GM12878 (cell line): ENCODE measurements at regions not wholly inside any gene's neighbourhood (a gene's known extent, or its start where the extent isn't known, plus 50 kb on each side); places are given as distances from the start of the nearest gene placed in this dataset.

Experiments
- ATAC-seq: fragments of 200-7000 bp; cut with Tn5 transposase; 3 replicates; pipeline ENCODE4 v1.9.1; 2020; ENCODE audit warnings: mild to moderate bottlenecking, moderate library complexity
- BruUV-seq: library from RNA; stranded (reverse); fragments of 400-500 nt; replicated peaks from 2 replicates; lab custom pipeline; 2021; lab: Mats Ljungman, UMichigan
- CTCF ChIA-PET: fragments of 300-600 bp; sonication (Branson Sonifier 250); formaldehyde crosslinking; extraction: SDS; loops from one replicate; lab custom pipeline; 2021; ENCODE audit warnings: inconsistent platforms; lab: Yijun Ruan, JAX
- POLR2A ChIA-PET: fragments of 350-600 bp; formaldehyde crosslinking; extraction: SDS; loops from one replicate; lab custom pipeline; 2021; ENCODE audit warnings: inconsistent platforms; lab: Charles Lee
- RAD21 ChIA-PET: fragments of 300-600 bp; sonication (Branson Sonifier 250); formaldehyde crosslinking; loops from one replicate; lab custom pipeline; 2023; ENCODE audit warnings: antibody characterized with exemption; ENCODE audit not compliant: unreplicated experiment; lab: Charles Lee
- SMC1A ChIA-PET: fragments of 300-600 bp; sonication (Branson Sonifier 250); formaldehyde crosslinking; loops from one replicate; lab custom pipeline; 2023; ENCODE audit not compliant: unreplicated experiment, uncharacterized antibody; lab: Charles Lee
- DNase-seq: peaks from one replicate; pipeline ENCODE4 v3.0.0-alpha.2; 2011; ENCODE audit warnings: low read depth, low spot score
- FAIRE-seq: peaks from 3 replicates; lab custom pipeline; 2011; peaks lifted over from hg19 to GRCh38; lab: Jason Lieb, UNC
- H2AFZ ChIP-seq: 2 replicates; pipeline ENCODE4 v1.6.0; 2011; ENCODE audit warnings: low read depth, low read length, control low read depth; ENCODE audit not compliant: control insufficient read depth
- H3K27ac ChIP-seq: 2 replicates; pipeline ENCODE4 v1.5.1; 2011; ENCODE audit warnings: control low read depth; ENCODE audit not compliant: control insufficient read depth, insufficient read depth
- H3K27me3 ChIP-seq, 2 experiments: replicated peaks in 1 of 2; 2 replicates each; pipeline versions ENCODE4 v1.6.0 to v1.6.1; 2011; ENCODE audit warnings: low read length in 1 of 2; ENCODE audit not compliant: control insufficient read depth in 2 of 2, insufficient read depth in 2 of 2
- H3K36me3 ChIP-seq, 2 experiments: 2 replicates each; pipeline ENCODE4 v1.5.1; 2011; ENCODE audit warnings: low read length in 1 of 2; ENCODE audit not compliant: control insufficient read depth in 2 of 2, insufficient read depth in 2 of 2
- H3K4me1 ChIP-seq: 2 replicates; pipeline ENCODE4 v1.6.1; 2011; ENCODE audit warnings: mild to moderate bottlenecking, low read length, moderate library complexity, mixed read lengths; ENCODE audit not compliant: control insufficient read depth, insufficient read depth
- H3K4me2 ChIP-seq: 2 replicates; pipeline ENCODE4 v1.6.0; 2011; ENCODE audit warnings: control low read depth; ENCODE audit not compliant: control insufficient read depth, insufficient read depth
- H3K4me3 ChIP-seq: fragments of 200-600 bp; sonication (generic); 2 replicates; pipeline ENCODE4 v1.5.1; 2016
- H3K79me2 ChIP-seq: 2 replicates; pipeline ENCODE4 v1.6.0; 2011; ENCODE audit warnings: low read length; ENCODE audit not compliant: control insufficient read depth, insufficient read depth
- H3K9ac ChIP-seq: 2 replicates; pipeline ENCODE4 v1.8.0; 2011; ENCODE audit warnings: low read length, control low read depth, mixed read lengths; ENCODE audit not compliant: control insufficient read depth, insufficient read depth
- H3K9me3 ChIP-seq: replicated peaks from 3 replicates; pipeline ENCODE4 v1.5.1; 2011; ENCODE audit warnings: mild to moderate bottlenecking, low read length; ENCODE audit not compliant: control insufficient read depth, insufficient read depth
- H4K20me1 ChIP-seq: 2 replicates; pipeline ENCODE4 v1.6.0; 2011; ENCODE audit not compliant: control insufficient read depth, insufficient read depth
- BCL11A ChIP-seq: IDR thresholded peaks from 2 replicates; pipeline ENCODE4 v1.6.1; 2011; ENCODE audit warnings: low read depth, low read length
- BMI1 ChIP-seq: fragments of 450-650 bp; IDR thresholded peaks from 2 replicates; pipeline ENCODE4 v1.6.1; 2016; ENCODE audit warnings: mild to moderate bottlenecking, moderate library complexity, borderline replicate concordance
- BRCA1 ChIP-seq: IDR thresholded peaks from 2 replicates; pipeline ENCODE4 v1.6.1; 2011; ENCODE audit warnings: low read depth, low read length, improper control_type of control experiment
- EED ChIP-seq: sonication (generic); IDR thresholded peaks from 2 replicates; pipeline ENCODE4 v1.6.1; 2016; ENCODE audit warnings: antibody characterized with exemption, low read depth
- GABPA ChIP-seq: IDR thresholded peaks from 2 replicates; pipeline ENCODE4 v1.6.1; 2014; ENCODE audit warnings: antibody characterized with exemption, low read depth, mild to moderate bottlenecking, inconsistent platforms
- GATAD2B ChIP-seq: fragments of 450-650 bp; conservative IDR thresholded peaks from 2 replicates; pipeline ENCODE4 v1.6.1; 2017; ENCODE audit warnings: low read depth, mild to moderate bottlenecking, moderate library complexity
- IKZF2 ChIP-seq, 2 experiments: fragments of 450-650 bp; IDR thresholded peaks; 2 replicates each; pipeline ENCODE4 v1.6.1; 2017; ENCODE audit warnings: mild to moderate bottlenecking in 2 of 2, moderate library complexity in 2 of 2
- MTA2 ChIP-seq: fragments of 450-650 bp; IDR thresholded peaks from 2 replicates; pipeline ENCODE4 v1.6.1; 2016; ENCODE audit warnings: low read depth, mild to moderate bottlenecking, moderate library complexity
- NBN ChIP-seq: fragments of 450-650 bp; IDR thresholded peaks from 2 replicates; pipeline ENCODE4 v1.6.1; 2016
- NFYA ChIP-seq: IDR thresholded peaks from 2 replicates; pipeline ENCODE4 v1.6.1; 2011; ENCODE audit warnings: low read depth, mild to moderate bottlenecking, low read length, improper control_type of control experiment, borderline replicate concordance
- NR2C2 ChIP-seq: IDR thresholded peaks from 2 replicates; pipeline ENCODE4 v1.6.1; 2011; ENCODE audit warnings: borderline replicate concordance, low read depth; ENCODE audit not compliant: control insufficient read depth, insufficient read length
- RBBP5 ChIP-seq: fragments of 200-600 bp; sonication (generic); conservative IDR thresholded peaks from 2 replicates; pipeline ENCODE4 v1.6.1; 2016
- RFX5 ChIP-seq: IDR thresholded peaks from 2 replicates; pipeline ENCODE4 v1.6.1; 2011; ENCODE audit warnings: low read depth, low read length, improper control_type of control experiment
- SMAD1 ChIP-seq: fragments of 450-650 bp; IDR thresholded peaks from 2 replicates; pipeline ENCODE4 v1.6.1; 2018; ENCODE audit warnings: mild to moderate bottlenecking, low read depth; ENCODE audit not compliant: partially characterized antibody
- SMAD5 ChIP-seq: IDR thresholded peaks from 2 replicates; pipeline ENCODE4 v1.6.1; 2016; ENCODE audit warnings: antibody characterized with exemption, low read depth
- SPI1 ChIP-seq: IDR thresholded peaks from 2 replicates; pipeline ENCODE4 v1.6.1; 2011; ENCODE audit warnings: low read depth, mild to moderate bottlenecking, low read length, moderate library complexity, borderline replicate concordance; ENCODE audit not compliant: insufficient read depth
- ZSCAN29 ChIP-seq: fragments of 450-650 bp; IDR thresholded peaks from 2 replicates; pipeline ENCODE4 v1.6.1; 2017; ENCODE audit warnings: mild to moderate bottlenecking, moderate library complexity
- WGBS: methylation state at CpG from one replicate; pipeline ENCODE4 v1.1.6; 2016; ENCODE audit warnings: low lambda C conversion rate; ENCODE audit not compliant: insufficient replicate concordance, insufficient coverage; ENCODE audit errors: missing lambda C conversion rate; 5-methylcytosine and 5-hydroxymethylcytosine counted together
- in situ Hi-C: fragments of 300-500 bp; cut with MboI; formaldehyde crosslinking; loops from 9 replicates; pipeline ENCODE4 v1.14.3; 2018; ENCODE audit warnings: mixed read lengths
- intact Hi-C: fragments of 100-400 bp; cut with micrococcal nuclease; formaldehyde crosslinking; loops from one replicate; pipeline ENCODE4 v1.14.2; 2022; ENCODE audit not compliant: unreplicated experiment
- TF ChIP-seq, protein P1 (sequence below): fragments of 450-650 bp; IDR thresholded peaks from 2 replicates; pipeline ENCODE4 v1.6.1; 2016; ENCODE audit warnings: mild to moderate bottlenecking
- TF ChIP-seq, protein P2 (sequence below): fragments of 450-650 bp; IDR thresholded peaks from 2 replicates; pipeline ENCODE4 v1.6.1; 2018; ENCODE audit warnings: mild to moderate bottlenecking, low read depth, moderate library complexity; ENCODE audit not compliant: partially characterized antibody
- TF ChIP-seq, protein P3 (sequence below): fragments of 150-350 bp; IDR thresholded peaks from 2 replicates; pipeline ENCODE4 v1.6.1; 2016; ENCODE audit warnings: low read depth, low read length

DNA sequence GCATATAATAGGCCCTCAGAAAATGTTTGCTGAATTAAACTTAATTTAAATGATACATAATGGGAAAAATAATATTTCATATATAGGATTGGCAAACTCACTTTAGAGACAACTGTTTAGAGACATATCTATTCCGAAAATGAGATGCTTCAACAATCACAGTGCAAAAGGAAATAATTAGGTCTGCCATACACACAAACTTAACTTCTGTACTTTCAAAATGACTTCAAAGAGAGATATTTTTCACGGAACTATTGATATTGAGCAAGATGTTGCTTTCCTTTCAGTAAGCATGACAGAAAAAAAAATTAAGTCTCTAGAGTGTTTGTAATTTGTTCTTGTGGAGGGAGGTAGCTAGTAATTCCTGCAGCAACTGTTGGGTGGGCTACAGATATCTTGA lies 769.5 kb downstream of the TUSC7 start:
- RAD21 ChIA-PET, result interaction anchor here (1.1 to 5.6 kb wide), 13 partner anchors 8 to 1332 kb away, joined by 3 to 40 read pairs (median 4); no protein-coding TSS in a partner anchor
- Histone ChIP-seq H3K9me3 (no peaks in the 10 kb centered on the region), H3K4me3 (no peak overlapping the region), H3K79me2 (no peaks in the 10 kb centered on the region), H3K9ac (no peak overlapping the region), H2AFZ (no peak overlapping the region), H3K27me3 (no peaks in the 10 kb centered on the region), H4K20me1 (no peaks in the 10 kb centered on the region), H3K4me1 (no peaks in the 10 kb centered on the region), H3K27ac (no peak overlapping the region), H3K4me2 (no peak overlapping the region), H3K36me3 (no peaks in the 10 kb centered on the region)
- SMC1A ChIA-PET, result interaction anchor here (0.7 to 6.7 kb wide), 21 partner anchors 8 to 404 kb away, joined by 3 to 57 read pairs (median 5); no protein-coding TSS in a partner anchor
- POLR2A ChIA-PET, result interaction anchor here (1.0 to 4.9 kb wide), 4 partner anchors 8 to 23 kb away, joined by 5 to 29 read pairs (median 7); no protein-coding TSS in a partner anchor
- DNase-seq, result peak; percentile 48
- CTCF ChIA-PET, result interaction anchor here (0.6 to 5.5 kb wide), 12 partner anchors 10 to 1542 kb away, joined by 3 to 32 read pairs (median 4); no protein-coding TSS in a partner anchor
- intact Hi-C loops (no loop called here), in situ Hi-C loops (no loop called here)
- 0% methylated on average over 2 of the region's 2 CpGs for WGBS
- peak; percentile 95 for ATAC-seq
- FAIRE-seq, result peak; percentile 27
- BruUV-seq, result no TSS peak
- TF ChIP-seq NBN (no peak), BCL11A (peak; percentile 98), NR2C2 (no peak), GATAD2B (no peak), NFYA (no peak), RBBP5 (no peak), IKZF2 (IDR thresholded peaks at IDR 0.05) (peak; percentile 46 to 78; a peak in 3 of 4 replicates), SPI1 (no peak), SMAD1 (no peak), GABPA (no peak), SMAD5 (no peak), EED (no peak), BRCA1 (no peak), ZSCAN29 (no peak), BMI1 (peak; percentile 83), MTA2 (peak; percentile 99), RFX5 (no peak)
- TF ChIP-seq, protein P1, sequence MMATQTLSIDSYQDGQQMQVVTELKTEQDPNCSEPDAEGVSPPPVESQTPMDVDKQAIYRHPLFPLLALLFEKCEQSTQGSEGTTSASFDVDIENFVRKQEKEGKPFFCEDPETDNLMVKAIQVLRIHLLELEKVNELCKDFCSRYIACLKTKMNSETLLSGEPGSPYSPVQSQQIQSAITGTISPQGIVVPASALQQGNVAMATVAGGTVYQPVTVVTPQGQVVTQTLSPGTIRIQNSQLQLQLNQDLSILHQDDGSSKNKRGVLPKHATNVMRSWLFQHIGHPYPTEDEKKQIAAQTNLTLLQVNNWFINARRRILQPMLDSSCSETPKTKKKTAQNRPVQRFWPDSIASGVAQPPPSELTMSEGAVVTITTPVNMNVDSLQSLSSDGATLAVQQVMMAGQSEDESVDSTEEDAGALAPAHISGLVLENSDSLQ, result no peak
- TF ChIP-seq, protein P2, sequence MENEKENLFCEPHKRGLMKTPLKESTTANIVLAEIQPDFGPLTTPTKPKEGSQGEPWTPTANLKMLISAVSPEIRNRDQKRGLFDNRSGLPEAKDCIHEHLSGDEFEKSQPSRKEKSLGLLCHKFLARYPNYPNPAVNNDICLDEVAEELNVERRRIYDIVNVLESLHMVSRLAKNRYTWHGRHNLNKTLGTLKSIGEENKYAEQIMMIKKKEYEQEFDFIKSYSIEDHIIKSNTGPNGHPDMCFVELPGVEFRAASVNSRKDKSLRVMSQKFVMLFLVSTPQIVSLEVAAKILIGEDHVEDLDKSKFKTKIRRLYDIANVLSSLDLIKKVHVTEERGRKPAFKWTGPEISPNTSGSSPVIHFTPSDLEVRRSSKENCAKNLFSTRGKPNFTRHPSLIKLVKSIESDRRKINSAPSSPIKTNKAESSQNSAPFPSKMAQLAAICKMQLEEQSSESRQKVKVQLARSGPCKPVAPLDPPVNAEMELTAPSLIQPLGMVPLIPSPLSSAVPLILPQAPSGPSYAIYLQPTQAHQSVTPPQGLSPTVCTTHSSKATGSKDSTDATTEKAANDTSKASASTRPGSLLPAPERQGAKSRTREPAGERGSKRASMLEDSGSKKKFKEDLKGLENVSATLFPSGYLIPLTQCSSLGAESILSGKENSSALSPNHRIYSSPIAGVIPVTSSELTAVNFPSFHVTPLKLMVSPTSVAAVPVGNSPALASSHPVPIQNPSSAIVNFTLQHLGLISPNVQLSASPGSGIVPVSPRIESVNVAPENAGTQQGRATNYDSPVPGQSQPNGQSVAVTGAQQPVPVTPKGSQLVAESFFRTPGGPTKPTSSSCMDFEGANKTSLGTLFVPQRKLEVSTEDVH, result no peak
- TF ChIP-seq, protein P3, sequence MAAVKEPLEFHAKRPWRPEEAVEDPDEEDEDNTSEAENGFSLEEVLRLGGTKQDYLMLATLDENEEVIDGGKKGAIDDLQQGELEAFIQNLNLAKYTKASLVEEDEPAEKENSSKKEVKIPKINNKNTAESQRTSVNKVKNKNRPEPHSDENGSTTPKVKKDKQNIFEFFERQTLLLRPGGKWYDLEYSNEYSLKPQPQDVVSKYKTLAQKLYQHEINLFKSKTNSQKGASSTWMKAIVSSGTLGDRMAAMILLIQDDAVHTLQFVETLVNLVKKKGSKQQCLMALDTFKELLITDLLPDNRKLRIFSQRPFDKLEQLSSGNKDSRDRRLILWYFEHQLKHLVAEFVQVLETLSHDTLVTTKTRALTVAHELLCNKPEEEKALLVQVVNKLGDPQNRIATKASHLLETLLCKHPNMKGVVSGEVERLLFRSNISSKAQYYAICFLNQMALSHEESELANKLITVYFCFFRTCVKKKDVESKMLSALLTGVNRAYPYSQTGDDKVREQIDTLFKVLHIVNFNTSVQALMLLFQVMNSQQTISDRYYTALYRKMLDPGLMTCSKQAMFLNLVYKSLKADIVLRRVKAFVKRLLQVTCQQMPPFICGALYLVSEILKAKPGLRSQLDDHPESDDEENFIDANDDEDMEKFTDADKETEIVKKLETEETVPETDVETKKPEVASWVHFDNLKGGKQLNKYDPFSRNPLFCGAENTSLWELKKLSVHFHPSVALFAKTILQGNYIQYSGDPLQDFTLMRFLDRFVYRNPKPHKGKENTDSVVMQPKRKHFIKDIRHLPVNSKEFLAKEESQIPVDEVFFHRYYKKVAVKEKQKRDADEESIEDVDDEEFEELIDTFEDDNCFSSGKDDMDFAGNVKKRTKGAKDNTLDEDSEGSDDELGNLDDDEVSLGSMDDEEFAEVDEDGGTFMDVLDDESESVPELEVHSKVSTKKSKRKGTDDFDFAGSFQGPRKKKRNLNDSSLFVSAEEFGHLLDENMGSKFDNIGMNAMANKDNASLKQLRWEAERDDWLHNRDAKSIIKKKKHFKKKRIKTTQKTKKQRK, result no peak
